ENCODE measurements at regions not wholly inside any gene's neighbourhood (a gene's known extent, or its start where the extent isn't known, plus 50 kb on each side); places are given as distances from the start of the nearest gene placed in this dataset.

DNA sequence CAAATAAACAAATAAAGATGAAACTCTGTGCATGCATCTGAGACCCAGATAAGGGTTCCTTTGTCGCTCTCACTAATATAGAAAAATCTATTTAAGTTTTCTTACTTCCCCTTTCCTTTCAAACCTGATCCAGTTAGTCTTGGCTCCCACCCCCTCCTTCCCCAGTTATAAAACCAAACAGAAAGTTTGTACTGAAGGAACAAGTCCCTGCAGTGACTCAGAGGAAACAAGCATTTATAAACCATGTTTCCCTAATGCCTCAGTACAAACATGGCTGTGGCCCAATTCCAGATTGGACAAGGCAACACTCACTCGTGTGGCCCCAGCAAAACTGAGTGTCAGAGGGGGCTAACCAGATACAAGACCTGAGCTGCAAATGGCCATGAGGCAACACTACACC is 65.5 kb upstream of the ARHGAP20 start:
- TF ChIP-seq POLR2A (IDR thresholded peaks at IDR 0.05), result no peak
- no peak for TF ChIP-seq CTCF (IDR thresholded peaks at IDR 0.05)

Measured in thyroid gland (tissue), 4 donors.